ENCODE measurements at regions not wholly inside any gene's neighbourhood (a gene's known extent, or its start where the extent isn't known, plus 50 kb on each side); places are given as distances from the start of the nearest gene placed in this dataset.

GRCh38 chr6:87791029-87791428, 89.0 kb upstream of the AKIRIN2 start:
- Histone ChIP-seq H3K4me2 (ENCODE audit: low read length) (peak overlapping the region; percentile 29), H3K4me1 (ENCODE audit: insufficient read depth, low read length, poor library complexity, severe bottlenecking) (peaks cover 61% of the 10 kb centered on the region), H4K20me1 (ENCODE audit: insufficient read depth, low read length) (no peaks in the 10 kb centered on the region), H3K27ac (ENCODE audit: low read depth, low read length, poor library complexity, severe bottlenecking) (no peak overlapping the region), H3K9me3 (ENCODE audit: low read length) (no peaks in the 10 kb centered on the region), H3K36me3 (ENCODE audit: insufficient read depth, low read length) (no peaks in the 10 kb centered on the region), H2AFZ (ENCODE audit: low read length) (peak overlapping the region; percentile 84), H3K79me2 (ENCODE audit: insufficient read depth, low read depth, low read length) (no peaks in the 10 kb centered on the region), H3K4me3 (ENCODE audit: low read depth, low read length, poor library complexity, severe bottlenecking) (no peak overlapping the region), H3K9me2 (ENCODE audit: insufficient read depth, low read length) (no peaks in the 10 kb centered on the region)
- ChIA-PET CTCF (ENCODE audit: unreplicated experiment) (no interaction called here), POLR2A (interaction anchor here (0.6 to 2.5 kb wide), 8 partner anchors 10 to 153 kb away, joined by 3 to 12 read pairs (median 4); no protein-coding TSS in a partner anchor)
- intact Hi-C loops (cut with micrococcal nuclease; ENCODE audit: unreplicated experiment) = no loop called here
- no TSS peak for BruUV-seq (replicated peaks)
- DNase-seq (ENCODE audit: low spot score) = no peak
- TF ChIP-seq EZH2phosphoT487 (IDR thresholded peaks at IDR 0.05; ENCODE audit: borderline replicate concordance, low read depth, low read length) (no peak), CTCF (conservative IDR thresholded peaks at IDR 0.05; ENCODE audit: low read length) (no peak)

- BruUV-seq (replicated peaks) = no TSS peak
- intact Hi-C loops (cut with micrococcal nuclease; ENCODE audit: unreplicated experiment) = no loop called here
Observed at GRCh38 chr6:87789900-87790290, 87.9 kb upstream of the AKIRIN2 start.

More at GRCh38 chr6:87789900-87790290, 87.9 kb upstream of the AKIRIN2 start:
- POLR2A ChIA-PET = interaction anchor here (0.5 to 1.0 kb wide), 4 partner anchors 9 to 370 kb away, joined by 3 read pairs; no protein-coding TSS in a partner anchor
- Histone ChIP-seq H3K36me3 (ENCODE audit: insufficient read depth, low read length) (no peaks in the 10 kb centered on the region; the same call in 1 of the 2 replicates), H3K27ac (ENCODE audit: low read depth, low read length, poor library complexity, severe bottlenecking) (no peak overlapping the region), H3K4me1 (ENCODE audit: insufficient read depth, low read length, poor library complexity, severe bottlenecking) (peaks cover 50% of the 10 kb centered on the region), H3K79me2 (ENCODE audit: insufficient read depth, low read depth, low read length) (no peaks in the 10 kb centered on the region), H3K4me3 (ENCODE audit: low read depth, low read length, poor library complexity, severe bottlenecking) (no peak overlapping the region), H2AFZ (ENCODE audit: low read length) (peak overlapping the region; percentile 55; the same call in 1 of the 2 replicates), H3K4me2 (ENCODE audit: low read length) (no peak overlapping the region), H4K20me1 (ENCODE audit: insufficient read depth, low read length) (no peaks in the 10 kb centered on the region), H3K9me3 (ENCODE audit: low read length) (no peaks in the 10 kb centered on the region), H3K9me2 (ENCODE audit: insufficient read depth, low read length) (no peaks in the 10 kb centered on the region)
- CTCF ChIA-PET (ENCODE audit: unreplicated experiment) = no interaction called here
- TF ChIP-seq EZH2phosphoT487 (IDR thresholded peaks at IDR 0.05; ENCODE audit: borderline replicate concordance, low read depth, low read length) = no peak
- TF ChIP-seq CTCF (conservative IDR thresholded peaks at IDR 0.05; ENCODE audit: low read length) = no peak
- DNase-seq (ENCODE audit: low spot score) = no peak
